GM11168 (cell line): ENCODE measurements at regions not wholly inside any gene's neighbourhood (a gene's known extent, or its start where the extent isn't known, plus 50 kb on each side); places are given as distances from the start of the nearest gene placed in this dataset.

ENCODE experiments used
- in situ Hi-C: fragments of 300-500 bp; cut with MboI; formaldehyde crosslinking; loops from one replicate; pipeline ENCODE4 v1.12.0; 2022; ENCODE audit warnings: low sequenced_read_pairs; ENCODE audit not compliant: unreplicated experiment

DNA sequence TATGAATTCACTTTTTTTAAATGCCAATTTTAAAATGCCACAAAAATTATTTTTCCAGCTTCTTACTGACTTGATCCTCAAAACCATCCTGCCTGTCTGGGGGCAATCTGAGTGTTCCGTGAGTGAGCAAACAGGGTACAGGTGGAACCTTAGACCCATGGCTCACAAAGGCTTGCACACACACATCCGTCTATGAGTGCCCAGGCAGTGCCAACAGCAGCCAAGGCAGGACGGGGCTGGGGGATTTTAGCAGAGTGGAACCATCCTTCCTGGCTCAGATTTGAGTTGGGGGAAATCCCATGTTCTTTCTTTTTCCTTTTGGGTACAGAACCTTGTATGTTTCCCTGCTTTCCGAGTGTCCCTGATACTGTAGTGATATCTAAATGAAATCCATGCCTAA, 377.7 kb upstream of the MGMT start:
- in situ Hi-C loops: no loop called here

DNA sequence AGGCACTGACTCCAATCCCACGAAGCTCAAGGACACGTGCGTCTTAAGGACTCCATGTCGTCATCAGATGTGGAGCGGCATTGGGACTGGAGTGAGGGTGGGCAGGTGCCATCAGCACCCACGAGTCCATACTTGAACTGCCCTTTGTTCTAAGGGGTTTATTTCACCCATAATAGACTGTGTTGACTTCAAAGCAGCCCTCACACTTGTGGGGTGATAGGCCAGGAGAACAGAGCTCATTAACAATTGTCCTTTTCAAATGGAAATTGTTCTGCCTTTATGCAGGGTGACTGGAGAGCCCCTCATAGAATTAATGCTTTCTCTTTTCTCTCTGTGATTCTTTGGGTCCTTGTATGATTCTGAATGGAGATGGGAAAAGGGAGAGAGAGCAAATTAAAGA, 376.9 kb upstream of the MGMT start:
- in situ Hi-C loops: no loop called here

DNA sequence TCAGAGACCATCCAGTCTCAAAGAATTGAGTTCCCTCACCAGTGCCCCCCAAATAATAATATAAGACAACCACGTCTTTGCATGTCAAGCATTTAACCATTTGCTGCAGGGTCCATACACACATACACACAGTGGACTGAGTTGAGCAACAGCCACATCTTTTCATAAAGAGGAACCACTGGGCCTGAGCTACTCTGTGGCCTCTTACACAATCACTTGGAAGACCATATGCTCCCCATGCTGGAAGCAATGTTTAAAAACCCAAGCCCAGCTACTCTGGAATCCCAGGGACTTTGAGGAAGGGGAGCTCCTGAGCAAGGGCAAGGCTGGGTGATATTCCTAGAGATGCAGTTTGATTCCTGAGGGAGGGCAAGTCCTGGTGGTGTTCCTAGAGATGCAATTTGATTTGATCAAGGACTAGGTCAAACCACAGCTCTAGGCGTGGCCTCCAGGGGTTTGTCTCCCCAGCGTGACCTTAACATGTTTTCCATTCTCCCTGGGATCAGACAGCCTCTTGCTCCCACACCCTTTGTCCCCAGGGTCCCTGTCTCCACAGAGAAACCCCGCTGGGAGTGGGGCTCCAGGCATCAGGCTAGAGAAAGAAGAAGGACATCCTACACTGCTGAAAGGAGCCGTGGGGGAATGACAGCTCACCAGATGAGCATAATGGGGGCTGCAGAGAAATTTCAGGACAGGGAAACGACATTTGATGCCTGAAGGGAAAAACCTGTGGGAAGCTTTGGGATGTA, 376.2 kb upstream of the MGMT start:
- in situ Hi-C loops: no loop called here

DNA sequence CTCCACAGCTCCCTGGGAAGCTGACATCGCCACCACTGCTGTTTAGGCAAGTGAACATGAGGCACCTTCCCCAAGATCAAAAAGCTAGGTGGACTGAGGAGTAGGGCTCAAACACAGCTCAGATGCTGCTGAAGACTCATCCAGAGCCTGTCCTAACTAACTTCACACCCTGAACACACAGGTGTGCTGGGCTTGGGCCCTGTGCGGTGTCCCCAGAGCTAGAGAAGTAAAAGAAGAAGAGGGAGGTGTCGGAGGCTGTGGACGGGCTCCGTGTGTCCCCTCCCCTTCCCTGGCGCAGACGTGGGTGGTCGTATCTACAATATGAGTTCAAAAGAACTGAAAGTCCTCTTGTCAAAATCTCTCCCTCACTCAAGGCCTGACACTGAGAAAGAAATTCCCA, 373.4 kb upstream of the MGMT start:
- in situ Hi-C loops: no loop called here

DNA sequence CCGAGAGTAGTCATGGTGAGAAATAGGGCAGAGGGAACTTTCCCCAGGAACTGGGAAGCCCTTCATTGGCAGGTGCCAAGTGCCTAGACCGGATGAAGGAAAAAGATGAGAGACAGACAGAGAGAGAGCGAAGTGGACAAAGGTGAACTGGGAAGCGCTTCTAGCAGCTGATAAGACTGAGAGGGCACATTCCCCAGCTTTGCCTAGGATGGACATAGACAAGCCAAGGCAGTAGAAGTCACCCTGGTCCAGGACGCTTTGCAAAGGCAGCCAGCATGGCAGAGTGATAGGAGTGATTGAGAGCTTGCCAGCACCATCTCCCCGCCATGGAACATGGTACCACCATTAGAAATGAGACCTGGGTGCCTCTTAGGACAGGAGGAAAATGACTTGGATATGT, 372.8 kb upstream of the MGMT start:
- in situ Hi-C loops: no loop called here

DNA sequence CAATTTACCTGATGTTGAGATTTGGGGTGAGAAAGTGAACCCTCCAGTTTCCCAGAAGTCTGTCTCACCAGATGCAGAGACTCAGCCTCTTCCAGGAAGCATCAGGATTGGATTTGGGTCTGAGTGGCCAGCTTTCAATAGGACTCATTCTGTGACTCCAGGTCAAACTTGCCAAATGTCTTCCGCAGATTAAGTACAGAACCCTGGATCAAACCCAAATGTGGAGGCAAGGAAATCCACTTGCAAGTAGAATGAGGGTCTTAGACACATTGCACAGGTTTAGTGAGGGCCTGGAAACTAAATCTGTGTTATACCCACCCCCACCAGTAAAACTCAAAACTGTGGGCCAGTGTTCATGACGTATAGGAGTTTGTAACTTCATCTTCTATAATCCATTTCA, 372.2 kb upstream of the MGMT start:
- in situ Hi-C loops: no loop called here

DNA sequence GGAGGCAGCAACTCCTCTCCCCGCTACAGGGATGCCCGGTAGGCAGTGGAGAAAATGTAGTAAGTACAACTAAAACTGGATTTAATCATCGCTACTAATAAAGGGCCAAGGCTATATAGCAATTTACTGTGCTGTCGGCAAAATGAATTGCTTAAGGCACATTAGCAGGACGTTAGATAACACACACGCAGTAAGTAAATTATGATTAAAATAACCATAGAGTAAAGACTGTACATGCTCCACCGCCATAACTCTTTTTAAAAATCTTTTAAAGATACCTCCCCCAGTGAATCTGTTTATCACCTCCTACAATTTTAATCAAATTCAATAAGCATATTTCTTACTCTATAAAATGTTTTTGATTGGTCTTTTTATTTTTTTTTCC, 371.4 kb upstream of the MGMT start:
- in situ Hi-C loops: no loop called here

DNA sequence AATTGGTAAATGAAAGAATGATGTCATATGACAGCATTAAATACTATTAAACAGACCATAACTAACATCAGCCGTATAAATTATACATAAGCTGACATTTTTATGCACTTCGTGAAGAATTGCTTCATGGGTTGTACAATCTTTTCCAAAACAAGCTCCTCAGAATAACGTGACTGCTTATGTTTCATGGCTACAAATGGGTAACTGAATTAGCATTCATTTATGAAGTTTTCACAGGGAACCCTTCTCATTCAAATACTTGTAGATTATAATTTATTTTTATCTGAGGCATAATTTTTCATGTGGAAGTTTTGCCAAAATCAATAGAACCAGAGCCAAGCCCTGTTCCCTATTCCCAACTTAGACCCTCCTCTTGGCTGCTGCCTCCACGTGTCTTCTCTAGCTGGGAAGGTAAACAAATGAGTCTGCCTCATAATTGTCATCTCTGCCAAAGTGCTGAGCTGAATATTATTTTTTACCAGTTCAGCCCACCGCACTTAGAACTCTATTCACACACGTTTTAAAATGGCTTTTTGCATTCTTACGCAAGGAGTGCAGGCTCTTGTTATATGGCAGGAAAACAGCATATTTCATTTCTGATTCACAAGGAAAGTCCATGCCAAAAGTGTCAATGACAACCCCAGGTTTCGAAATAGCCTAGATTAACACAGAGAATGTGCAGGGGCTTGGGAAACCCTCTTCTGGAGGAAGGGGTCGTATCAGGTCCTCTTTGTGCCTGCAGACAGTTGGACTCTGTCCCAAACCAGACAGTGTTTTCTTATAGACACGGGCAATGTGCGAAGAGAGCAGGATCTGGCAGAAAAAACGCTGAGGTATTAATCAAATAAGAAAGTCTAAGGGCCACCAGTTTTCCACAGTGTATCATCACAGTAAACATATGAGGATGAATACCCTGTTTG, 370.7 kb upstream of the MGMT start:
- in situ Hi-C loops: no loop called here

DNA sequence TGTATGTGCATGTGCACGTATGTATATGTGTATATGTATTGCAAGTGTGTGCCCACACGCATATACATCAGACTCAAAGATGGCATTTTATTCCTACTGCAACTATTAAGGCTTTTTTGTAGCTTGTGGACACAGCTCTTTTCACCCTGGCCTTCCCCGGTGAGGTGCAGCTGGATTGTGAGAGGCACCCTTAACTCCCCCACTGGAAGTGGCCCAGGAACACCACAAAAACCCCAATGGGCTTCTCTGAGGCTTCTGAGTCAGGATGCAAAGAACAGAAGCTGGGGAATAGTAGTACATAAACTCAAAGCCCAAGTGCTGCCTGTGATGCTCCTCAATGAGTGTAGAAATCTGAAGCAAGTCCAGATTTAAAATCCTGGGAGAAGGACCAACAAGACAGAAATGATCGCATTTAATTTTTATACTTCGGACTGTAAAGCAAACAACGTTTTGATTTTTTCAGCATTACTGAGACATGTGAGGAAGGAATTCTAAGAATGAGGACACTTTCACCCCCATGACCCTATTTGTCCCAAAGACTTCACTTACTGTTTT, 369.2 kb upstream of the MGMT start:
- in situ Hi-C loops: no loop called here

DNA sequence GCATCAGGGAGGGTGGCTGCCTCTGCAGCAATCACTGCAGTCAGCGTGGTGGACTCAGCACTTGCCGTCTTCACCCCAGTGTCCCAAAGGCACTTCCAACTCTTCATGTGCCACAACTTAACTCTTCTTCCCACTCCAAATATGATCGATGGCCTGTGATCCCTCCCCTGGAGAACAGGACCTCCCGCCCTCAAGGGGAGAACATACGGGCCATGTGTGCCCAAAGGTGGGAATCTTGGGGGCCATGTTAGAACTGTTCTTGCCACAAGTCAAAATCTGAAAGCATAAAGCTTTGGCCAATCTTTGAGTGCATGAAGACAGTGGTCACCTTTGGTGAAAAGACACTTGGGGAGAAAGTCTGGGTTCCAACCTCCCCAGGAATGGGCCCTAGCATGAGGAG, 368.5 kb upstream of the MGMT start:
- in situ Hi-C loops: no loop called here

DNA sequence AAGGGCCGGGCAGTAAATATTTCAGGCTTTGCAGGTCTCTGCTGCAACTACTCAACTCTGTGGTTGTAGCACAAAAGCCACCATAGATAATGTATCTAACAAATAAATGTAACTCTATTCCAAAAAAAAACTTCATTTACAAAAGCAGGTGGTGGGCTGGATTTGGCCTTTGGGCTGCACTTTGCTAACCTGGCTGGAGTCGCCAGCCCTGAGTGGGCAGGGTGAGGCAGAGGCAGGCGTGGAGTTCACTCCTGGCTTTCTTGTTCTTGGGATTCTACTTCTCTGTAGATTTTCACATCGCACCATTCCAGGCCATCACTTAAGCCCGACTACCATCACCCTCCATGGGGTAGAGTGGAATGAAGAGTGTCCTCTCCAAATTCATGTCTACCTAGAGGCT, 367.6 kb upstream of the MGMT start:
- in situ Hi-C loops: no loop called here

DNA sequence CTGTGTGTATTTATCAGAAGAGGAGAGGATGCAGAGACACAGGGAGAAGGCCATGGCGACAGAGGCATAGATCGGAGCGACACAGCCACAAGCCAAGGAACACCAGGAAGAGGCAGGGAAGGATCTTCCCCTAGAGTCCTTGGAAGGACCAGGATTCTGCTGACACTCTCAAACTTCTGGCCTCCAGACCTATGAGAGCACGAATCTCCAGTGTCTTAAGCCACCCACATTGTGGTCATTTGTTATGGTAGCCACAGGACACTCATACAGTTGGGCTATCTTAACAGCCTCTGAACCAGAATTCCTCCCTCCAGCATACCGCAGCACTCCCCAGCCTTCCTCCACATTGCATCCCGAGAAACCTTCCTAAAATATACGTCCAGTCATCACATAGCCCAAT, 367.0 kb upstream of the MGMT start:
- in situ Hi-C loops: no loop called here

DNA sequence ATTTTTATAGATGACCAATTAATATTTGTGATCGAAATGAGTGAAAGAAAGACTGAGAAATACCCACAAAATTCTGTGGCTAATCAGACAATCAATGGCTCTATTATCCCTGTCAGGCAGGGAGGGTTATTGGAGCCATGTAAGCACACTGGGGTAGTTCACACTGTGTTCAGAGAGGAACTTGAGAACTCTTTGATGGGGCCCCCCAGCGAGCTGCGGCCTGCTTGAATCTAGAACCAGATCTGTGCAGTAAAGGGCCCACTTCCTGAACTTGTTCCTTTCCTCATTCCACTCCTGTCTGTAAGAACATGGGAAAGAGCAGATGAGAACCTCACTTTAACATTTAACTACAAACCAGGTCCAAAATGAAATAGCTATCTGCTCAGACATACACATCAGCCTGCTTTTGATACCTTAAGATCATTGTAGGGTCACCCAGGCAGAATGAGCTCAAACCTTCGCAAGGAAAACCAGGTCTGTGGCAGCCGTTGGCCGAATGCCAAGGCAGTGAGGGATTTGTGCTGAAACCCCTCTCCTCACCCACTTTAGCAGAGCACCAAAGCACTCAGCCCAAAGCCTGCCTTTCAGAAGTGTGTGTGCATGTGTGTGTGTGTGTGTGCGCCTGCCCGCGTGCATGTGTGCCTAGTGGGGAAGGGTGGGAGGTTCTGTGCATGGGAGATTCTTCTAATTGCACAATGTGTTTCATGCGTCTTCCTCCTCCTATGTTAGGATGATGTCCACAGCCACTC, 365.6 kb upstream of the MGMT start:
- in situ Hi-C loops: no loop called here

DNA sequence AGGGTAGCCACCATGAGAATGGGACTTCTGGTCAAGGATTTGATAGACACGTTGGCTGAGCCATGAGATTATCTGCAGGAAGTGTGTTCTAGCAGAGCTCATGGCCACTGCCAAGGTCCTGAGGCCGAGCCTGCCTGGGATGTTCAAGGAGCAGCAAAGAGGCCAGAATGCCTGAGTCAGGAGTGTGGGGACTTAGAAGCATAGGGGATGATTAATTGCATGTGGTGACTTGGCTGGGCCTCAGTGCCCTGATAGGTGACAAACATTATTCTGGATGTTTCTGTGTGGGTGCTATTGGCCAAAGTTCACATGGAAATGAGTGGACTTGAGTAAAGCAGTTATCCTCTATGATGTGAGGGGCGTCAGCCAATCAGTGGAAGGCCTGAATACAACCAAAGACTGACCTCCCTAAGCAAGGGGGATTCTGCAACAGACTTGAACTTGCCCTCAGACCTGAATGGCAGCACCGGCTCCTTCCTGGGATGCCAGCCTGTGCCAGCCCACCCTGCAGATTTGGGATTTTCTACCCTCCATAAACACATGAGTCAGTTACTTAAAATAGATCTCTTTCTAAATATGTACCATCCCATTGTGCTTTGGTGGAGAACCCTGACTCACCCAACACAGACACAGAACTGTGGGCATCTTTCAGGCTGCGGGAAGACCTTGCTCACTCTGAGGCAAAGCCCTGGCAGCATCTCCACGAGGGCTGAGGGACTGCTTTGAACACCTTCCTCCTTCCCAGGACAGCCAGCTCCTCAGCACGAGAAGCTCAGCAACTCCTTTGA, 363.9 kb upstream of the MGMT start:
- in situ Hi-C loops: no loop called here

DNA sequence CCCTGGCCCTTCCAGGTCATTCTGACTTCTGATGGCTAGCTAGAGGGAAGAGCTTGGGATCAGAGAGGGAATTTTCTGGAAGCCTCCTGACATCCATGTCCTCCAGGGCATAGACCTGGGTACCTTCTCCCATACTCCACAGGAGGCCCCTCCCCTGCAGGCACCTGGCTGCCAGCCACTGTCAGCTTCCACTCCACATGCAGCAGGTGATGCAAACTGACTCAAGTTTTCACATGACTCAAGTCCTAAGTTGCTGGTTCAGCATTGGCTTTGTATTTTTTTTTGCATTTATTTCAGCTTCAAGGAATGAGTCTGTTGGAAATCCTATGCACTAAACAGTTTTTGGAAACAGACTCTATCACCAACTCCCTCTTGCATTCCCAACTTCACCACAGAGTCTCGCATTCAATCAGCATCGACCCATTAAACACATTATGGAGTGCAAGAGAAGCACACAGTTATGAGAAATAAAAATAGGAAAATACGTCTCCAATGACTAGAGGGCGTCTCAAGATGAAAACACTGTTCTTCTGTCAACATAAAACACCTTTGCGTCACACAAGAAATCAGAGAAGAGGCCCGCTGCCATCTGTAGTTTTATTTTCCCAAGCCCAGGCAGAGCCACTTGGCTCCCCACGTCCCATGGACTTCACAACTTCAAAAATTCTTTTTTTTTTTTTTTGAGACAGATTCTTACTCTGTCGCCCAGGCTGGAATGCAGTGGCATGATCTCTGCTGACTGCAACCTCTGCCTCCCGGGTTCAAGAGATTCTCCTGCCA, 362.6 kb upstream of the MGMT start:
- in situ Hi-C loops: no loop called here

DNA sequence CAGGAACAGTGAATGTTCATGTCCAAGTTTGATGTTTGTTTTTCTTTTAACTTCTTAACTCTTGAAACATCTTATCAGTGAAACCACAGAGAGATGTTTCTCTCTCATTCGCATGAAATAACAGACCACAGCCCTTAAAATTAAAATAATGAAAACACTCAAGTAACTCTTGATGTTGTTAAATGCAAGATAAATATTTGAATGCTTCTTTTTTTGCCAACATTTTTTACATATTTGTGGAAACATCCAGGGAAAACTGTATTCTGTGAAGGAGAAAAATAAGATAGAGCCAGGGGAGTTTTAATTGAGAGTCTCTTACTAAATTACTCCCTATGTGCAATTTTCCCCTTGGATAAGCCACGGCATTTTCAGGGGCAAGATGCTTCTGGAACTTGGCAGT, 361.8 kb upstream of the MGMT start:
- in situ Hi-C loops: no loop called here

DNA sequence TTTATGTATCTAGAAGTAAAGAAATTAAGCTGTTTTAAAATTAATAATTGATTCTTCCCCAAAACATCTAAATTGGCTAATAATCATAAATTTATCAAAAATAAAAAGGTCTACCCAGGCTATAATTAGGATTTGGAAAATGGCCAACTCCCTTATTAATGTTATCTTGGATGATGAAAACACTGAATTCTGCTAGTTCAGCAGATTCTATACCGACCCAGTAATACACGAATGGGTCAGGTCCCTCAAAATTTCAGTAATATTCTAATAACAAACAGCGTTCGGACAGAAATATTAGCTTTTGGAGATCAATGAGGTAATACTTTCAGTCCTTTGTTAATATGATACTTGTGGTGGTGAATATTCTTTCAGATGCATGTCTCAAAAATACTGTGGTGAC, 360.7 kb upstream of the MGMT start:
- in situ Hi-C loops: no loop called here

DNA sequence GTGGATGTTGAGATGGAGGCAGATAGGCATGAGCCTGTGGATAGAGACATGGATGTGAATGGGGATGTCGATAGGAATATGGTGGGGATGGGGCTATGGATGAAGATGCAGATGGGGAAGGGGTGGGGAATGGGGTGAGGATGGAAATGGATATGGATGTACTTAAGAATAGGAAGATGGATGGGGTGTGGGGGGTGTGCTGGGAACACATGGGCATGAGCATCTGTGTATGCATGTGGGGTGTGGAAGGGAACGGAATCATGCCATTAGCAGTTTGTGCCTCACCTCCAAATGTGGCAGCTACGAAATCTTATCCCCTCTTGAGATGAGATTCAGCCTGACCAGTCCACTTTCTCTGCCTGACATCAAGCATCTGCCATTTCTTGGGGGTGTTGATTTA, 359.5 kb upstream of the MGMT start:
- in situ Hi-C loops: no loop called here

DNA sequence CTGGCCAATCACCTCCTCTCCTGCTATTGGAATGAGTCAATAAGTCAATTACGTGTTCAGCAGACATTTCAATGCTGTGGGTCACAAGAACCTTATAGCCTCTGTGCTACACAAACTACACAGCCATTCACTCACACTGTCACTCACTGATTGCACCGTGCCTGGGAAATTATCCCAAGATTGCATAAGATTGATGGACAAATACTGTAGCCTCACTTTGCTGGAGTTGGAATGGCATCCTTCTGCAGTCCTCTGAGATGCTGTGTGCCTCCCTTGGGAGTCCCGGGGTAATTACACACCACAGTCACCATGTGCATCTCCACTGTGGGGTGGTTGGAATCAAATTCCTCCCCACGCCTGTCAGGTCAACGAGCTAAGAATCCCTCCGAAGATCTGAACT, 358.7 kb upstream of the MGMT start:
- in situ Hi-C loops: no loop called here
